SK-N-SH (cell line): ENCODE measurements at regions not wholly inside any gene's neighbourhood (a gene's known extent, or its start where the extent isn't known, plus 50 kb on each side); places are given as distances from the start of the nearest gene placed in this dataset.

ENCODE experiments used
- CTCF ChIA-PET: fragments of 300-600, 350-600 bp; formaldehyde crosslinking; extraction: SDS; loops from one replicate; lab custom pipeline; 2021; lab: Yijun Ruan, JAX
- POLR2A ChIA-PET: fragments of 350-600 bp; sonication (Branson Sonifier 250); formaldehyde crosslinking; extraction: SDS; loops from one replicate; lab custom pipeline; 2020; ENCODE audit warnings: antibody characterized with exemption, inconsistent platforms; lab: Yijun Ruan, JAX
- DNase-seq: peaks from one replicate; pipeline ENCODE4 v3.0.0; 2012
- H2AFZ ChIP-seq: fragments of 200-600 bp; sonication (generic); 2 replicates; pipeline ENCODE4 v1.8.1; 2016; ENCODE audit warnings: antibody characterized with exemption, mild to moderate bottlenecking, low read depth
- H3F3A ChIP-seq: fragments of 200-600 bp; sonication (generic); replicated peaks from 2 replicates; pipeline ENCODE3; 2016; ENCODE audit warnings: antibody characterized with exemption, mild to moderate bottlenecking; ENCODE audit not compliant: insufficient read depth
- H3K27ac ChIP-seq, 2 experiments: fragments of 200-500 bp in 1 of 2; fragments of 200-600 bp in 1 of 2; sonication (Bioruptor generic) in 1 of 2; sonication (generic), shearing (Covaris generic) in 1 of 2; 2 replicates each; pipeline versions ENCODE4 v1.5.1 to v1.6.1; 2014 to 2016; ENCODE audit warnings: low read depth in 2 of 2, inconsistent platforms in 1 of 2, low read length in 1 of 2, mild to moderate bottlenecking in 1 of 2, mixed read lengths in 1 of 2
- H3K27me3 ChIP-seq: fragments of 200-600 bp; sonication (generic), shearing (Covaris generic); 2 replicates; pipeline ENCODE4 v1.6.1; 2016; ENCODE audit warnings: mixed run types; ENCODE audit not compliant: insufficient read depth
- H3K36me3 ChIP-seq, 2 experiments: fragments of 200-500 bp in 1 of 2; fragments of 200-600 bp in 1 of 2; sonication (Bioruptor generic) in 1 of 2; sonication (generic) in 1 of 2; replicated peaks in 1 of 2; 2 replicates each; pipeline versions ENCODE3 to v1.5.1; 2014 to 2016; ENCODE audit warnings: low read length in 1 of 2, mild to moderate bottlenecking in 1 of 2; ENCODE audit not compliant: insufficient read depth in 2 of 2, control insufficient read depth in 1 of 2
- H3K4me1 ChIP-seq, 2 experiments: fragments of 200-500 bp in 1 of 2; fragments of 200-600 bp in 1 of 2; sonication (Bioruptor generic) in 1 of 2; sonication (generic), shearing (Covaris generic) in 1 of 2; 2 replicates each; pipeline versions ENCODE4 v1.5.1 to v1.6.1; 2014 to 2016; ENCODE audit warnings: low read depth in 1 of 2, low read length in 1 of 2, mixed run types in 1 of 2; ENCODE audit not compliant: insufficient read depth in 2 of 2, control insufficient read depth in 1 of 2
- H3K4me2 ChIP-seq: fragments of 200-600 bp; sonication (generic), shearing (Covaris generic); 2 replicates; pipeline ENCODE4 v1.6.1; 2017; ENCODE audit warnings: mixed run types
- H3K4me3 ChIP-seq, 2 experiments: fragments of 200-500 bp in 1 of 2; fragments of 200-600 bp in 1 of 2; sonication (Bioruptor generic) in 1 of 2; sonication (generic), shearing (Covaris generic) in 1 of 2; 2 replicates each; pipeline versions ENCODE4 v1.5.1 to v1.8.1; 2014 to 2016; ENCODE audit warnings: low read depth in 2 of 2, inconsistent platforms in 1 of 2, low read length in 1 of 2, mild to moderate bottlenecking in 1 of 2, mixed read lengths in 1 of 2, moderate library complexity in 1 of 2
- H3K79me2 ChIP-seq: fragments of 200-600 bp; sonication (generic); 2 replicates; pipeline ENCODE4 v1.8.1; 2017; ENCODE audit warnings: mild to moderate bottlenecking; ENCODE audit not compliant: insufficient read depth
- H3K9ac ChIP-seq: fragments of 200-600 bp; sonication (generic); 2 replicates; pipeline ENCODE4 v1.6.1; 2017; ENCODE audit warnings: mixed run types
- H3K9me2 ChIP-seq: fragments of 200-600 bp; sonication (generic); 2 replicates; pipeline ENCODE4 v1.6.1; 2017; ENCODE audit warnings: mixed run types
- H3K9me3 ChIP-seq: fragments of 200-600 bp; sonication (generic); 2 replicates; pipeline ENCODE4 v1.6.1; 2017; ENCODE audit warnings: mixed run types, mild to moderate bottlenecking, moderate library complexity
- H4K20me1 ChIP-seq: fragments of 200-600 bp; sonication (generic); 2 replicates; pipeline ENCODE4 v1.6.1; 2017; ENCODE audit warnings: mild to moderate bottlenecking, mixed run types; ENCODE audit not compliant: insufficient read depth
- FOXJ3 ChIP-seq: sonication (generic); formaldehyde crosslinking; IDR thresholded peaks from 2 replicates; pipeline ENCODE4 v1.5.1; 2020; ENCODE audit warnings: mild to moderate bottlenecking, missing genetic modification reagents
- FOXM1 ChIP-seq: IDR thresholded peaks from 2 replicates; pipeline ENCODE4 v1.4.0; 2012; ENCODE audit warnings: low read depth, mild to moderate bottlenecking
- GABPA ChIP-seq: IDR thresholded peaks from 2 replicates; pipeline ENCODE4 v1.4.0; 2012; ENCODE audit warnings: low read depth, mild to moderate bottlenecking
- GATA2 ChIP-seq: sonication (generic); formaldehyde crosslinking; IDR thresholded peaks from 2 replicates; pipeline ENCODE4 v1.5.0; 2020; ENCODE audit warnings: mild to moderate bottlenecking, missing genetic modification reagents
- JUND ChIP-seq: IDR thresholded peaks from 2 replicates; pipeline ENCODE4 v1.4.0; 2012
- NRF1 ChIP-seq: IDR thresholded peaks from 2 replicates; pipeline ENCODE4 v1.6.1; 2012; ENCODE audit warnings: low read depth, mild to moderate bottlenecking, low read length
- RAD21 ChIP-seq: IDR thresholded peaks from 2 replicates; pipeline ENCODE4 v1.6.1; 2012; ENCODE audit warnings: mild to moderate bottlenecking, low read length
- SIN3A ChIP-seq: IDR thresholded peaks from 2 replicates; pipeline ENCODE4 v1.6.1; 2012; ENCODE audit warnings: low read depth, mild to moderate bottlenecking, low read length, moderate library complexity, borderline replicate concordance
- TAF1 ChIP-seq: IDR thresholded peaks from 2 replicates; pipeline ENCODE4 v1.6.1; 2012; ENCODE audit warnings: low read depth, mild to moderate bottlenecking, low read length, moderate library complexity, borderline replicate concordance
- TCF12 ChIP-seq: IDR thresholded peaks from 2 replicates; pipeline ENCODE4 v1.4.0; 2012
- WGBS: methylation state at CpG from one replicate; pipeline ENCODE4 v1.1.6; 2017; ENCODE audit warnings: low lambda C conversion rate; 5-methylcytosine and 5-hydroxymethylcytosine counted together
- TF ChIP-seq, protein P1 (sequence below): IDR thresholded peaks from 2 replicates; pipeline ENCODE4 v1.4.0; 2012; ENCODE audit warnings: low read depth, borderline replicate concordance
- TF ChIP-seq, protein P2 (sequence below): fragments of 150-350 bp; IDR thresholded peaks from 2 replicates; pipeline ENCODE4 v1.6.1; 2016; ENCODE audit warnings: mild to moderate bottlenecking, low read depth, low read length

DNA sequence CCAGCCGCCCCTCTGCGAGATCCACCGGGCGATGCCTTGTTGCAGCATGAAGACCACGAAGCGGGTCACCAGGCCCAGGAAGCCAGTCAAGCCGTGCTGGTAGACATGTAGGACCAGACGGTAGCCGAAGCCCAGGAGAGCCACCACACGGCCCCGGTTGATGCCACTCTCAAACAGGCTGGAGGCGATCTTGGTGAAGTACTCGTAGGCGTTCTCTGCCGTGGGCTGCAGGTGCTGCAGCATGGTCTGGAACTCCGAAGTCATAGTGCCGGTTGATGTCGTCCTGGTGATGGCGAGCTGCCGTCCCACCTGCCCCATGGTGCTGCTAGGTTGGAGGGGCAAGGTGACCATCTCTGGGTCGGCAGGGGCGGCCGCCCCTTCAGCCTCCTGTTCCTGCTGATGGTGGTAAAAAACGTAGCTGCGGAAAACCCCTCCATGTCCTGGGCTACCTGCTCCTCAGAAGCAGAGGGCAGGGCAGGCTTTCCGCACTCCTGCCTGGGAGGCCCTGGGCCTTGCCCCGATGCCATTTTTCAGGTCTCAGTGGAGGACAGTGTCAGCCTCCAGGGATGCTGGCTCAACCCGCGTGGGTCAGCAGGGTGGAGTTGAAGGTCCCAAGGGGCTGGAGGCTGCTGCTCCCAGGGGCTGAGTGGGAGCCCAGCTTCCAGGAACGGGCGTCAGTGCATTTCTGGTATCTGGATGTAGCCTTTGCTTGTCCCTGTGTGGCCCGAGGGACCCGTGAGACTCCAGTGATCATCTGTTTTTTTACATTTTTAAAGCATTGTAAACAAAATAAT, 98.7 kb downstream of the ADAMTS15 start:
- Histone ChIP-seq H3K4me1 (no peaks in the 10 kb centered on the region), H4K20me1 (no peaks in the 10 kb centered on the region), H3K4me2 (no peak overlapping the region), H3K79me2 (no peaks in the 10 kb centered on the region)
- no peak for DNase-seq
- CTCF ChIA-PET = interaction anchor here (1.1 kb wide), 1 partner anchor 112 kb away, joined by 4 read pairs; no protein-coding TSS in a partner anchor
- no peak for TF ChIP-seq GATA2 (CRISPR knock-in tag)
- no peak for TF ChIP-seq SIN3A
- TF ChIP-seq, all 33 proteins: peak for 0
- Histone ChIP-seq H3F3A (no peaks in the 10 kb centered on the region), H3K9ac (no peak overlapping the region), H3K36me3 (no peaks in the 10 kb centered on the region), H3K27me3 (no peaks in the 10 kb centered on the region), H3K4me3 (no peak overlapping the region), H3K27ac (no peak overlapping the region), H3K9me3 (no peaks in the 10 kb centered on the region), H2AFZ (no peak overlapping the region), H3K9me2 (no peaks in the 10 kb centered on the region)
- WGBS = 74% methylated on average over 14 of the region's 33 CpGs
- POLR2A ChIA-PET = no interaction called here

DNA sequence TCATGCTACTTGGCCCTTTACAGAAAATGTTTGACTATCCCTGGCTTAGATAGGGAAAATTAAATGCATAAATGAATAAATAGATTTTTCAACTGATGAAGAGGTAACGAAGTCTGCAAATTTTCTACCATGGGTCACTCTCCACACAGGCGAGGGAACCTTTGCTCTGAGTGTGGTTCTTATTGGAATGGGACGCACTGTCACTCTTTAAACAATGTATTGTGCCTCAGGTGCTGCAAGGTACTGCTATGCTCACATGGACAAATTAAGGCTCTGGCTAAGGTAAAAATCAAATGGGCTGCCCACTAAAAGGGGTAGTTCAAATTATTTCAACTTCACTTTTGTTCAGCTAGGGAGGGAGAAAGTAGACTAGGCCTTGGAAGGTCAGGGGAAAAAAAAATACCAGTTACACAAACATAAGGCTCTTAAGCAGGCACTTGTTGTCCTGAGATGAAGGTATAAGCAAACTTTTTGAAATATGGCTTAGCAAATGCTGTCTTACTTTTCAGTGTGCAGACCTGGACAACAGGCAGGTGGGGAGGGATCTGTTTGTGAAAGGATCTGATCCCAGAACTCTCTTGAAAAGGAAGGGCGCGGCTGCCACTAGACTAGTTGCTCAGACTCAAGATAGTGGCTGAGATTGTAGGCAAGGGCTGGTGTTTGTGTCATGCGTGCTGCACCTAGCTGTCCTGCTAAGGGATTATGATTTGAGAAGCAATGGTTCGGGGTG, 99.5 kb downstream of the ADAMTS15 start:
- H3K27ac ChIP-seq = no peak overlapping the region
- no peaks in the 10 kb centered on the region for H3K79me2 ChIP-seq
- H3K36me3 ChIP-seq = no peaks in the 10 kb centered on the region
- POLR2A ChIA-PET = no interaction called here
- H3K9ac ChIP-seq = no peak overlapping the region
- no peak overlapping the region for H3K4me2 ChIP-seq
- no peaks in the 10 kb centered on the region for H3F3A ChIP-seq
- WGBS = 65% methylated on average over 7 of the region's 7 CpGs
- H3K9me3 ChIP-seq = no peaks in the 10 kb centered on the region
- DNase-seq = no peak
- no peaks in the 10 kb centered on the region for H3K4me1 ChIP-seq
- H4K20me1 ChIP-seq = no peaks in the 10 kb centered on the region
- H2AFZ ChIP-seq = no peak overlapping the region
- CTCF ChIA-PET = interaction anchor here (1.1 kb wide), 1 partner anchor 314 kb away, joined by 3 read pairs; no protein-coding TSS in a partner anchor
- no peaks in the 10 kb centered on the region for H3K27me3 ChIP-seq
- TF ChIP-seq NRF1 = no peak
- TF ChIP-seq, protein P1, sequence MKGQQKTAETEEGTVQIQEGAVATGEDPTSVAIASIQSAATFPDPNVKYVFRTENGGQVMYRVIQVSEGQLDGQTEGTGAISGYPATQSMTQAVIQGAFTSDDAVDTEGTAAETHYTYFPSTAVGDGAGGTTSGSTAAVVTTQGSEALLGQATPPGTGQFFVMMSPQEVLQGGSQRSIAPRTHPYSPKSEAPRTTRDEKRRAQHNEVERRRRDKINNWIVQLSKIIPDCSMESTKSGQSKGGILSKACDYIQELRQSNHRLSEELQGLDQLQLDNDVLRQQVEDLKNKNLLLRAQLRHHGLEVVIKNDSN = no peak
- TF ChIP-seq RAD21 = no peak
- TF ChIP-seq SIN3A = no peak
- TF ChIP-seq FOXM1 = no peak
- TF ChIP-seq GABPA = no peak
- no peak overlapping the region for H3K4me3 ChIP-seq
- H3K9me2 ChIP-seq = no peaks in the 10 kb centered on the region

DNA sequence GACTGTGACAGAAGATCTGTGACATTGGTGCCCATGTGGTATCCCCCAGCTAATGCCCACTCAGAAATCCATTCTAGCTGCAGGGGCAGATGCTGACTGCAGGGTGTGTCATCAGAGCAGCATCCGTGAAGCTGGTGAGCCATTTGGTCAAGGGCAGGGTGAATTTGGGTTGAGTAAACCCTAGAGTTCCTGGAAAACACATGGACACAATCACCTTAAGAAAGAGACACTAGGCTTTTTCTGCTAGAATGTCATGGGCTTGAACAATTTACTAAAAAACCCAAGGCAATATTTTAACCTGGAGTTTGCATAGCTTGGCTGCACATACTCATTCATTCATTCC, 100.0 kb downstream of the ADAMTS15 start:
- no peaks in the 10 kb centered on the region for H3K9me2 ChIP-seq
- no peak overlapping the region for H2AFZ ChIP-seq
- WGBS = 30% methylated on average over 1 of the region's 1 CpG
- no peaks in the 10 kb centered on the region for H3K79me2 ChIP-seq
- H3K9me3 ChIP-seq = no peaks in the 10 kb centered on the region
- TF ChIP-seq FOXM1 (no peak), JUND (no peak), RAD21 (no peak), TCF12 (no peak), FOXJ3 (no peak), GATA2 (CRISPR knock-in tag) (no peak), TAF1 (no peak), GABPA (no peak), SIN3A (no peak)
- TF ChIP-seq, protein P2, sequence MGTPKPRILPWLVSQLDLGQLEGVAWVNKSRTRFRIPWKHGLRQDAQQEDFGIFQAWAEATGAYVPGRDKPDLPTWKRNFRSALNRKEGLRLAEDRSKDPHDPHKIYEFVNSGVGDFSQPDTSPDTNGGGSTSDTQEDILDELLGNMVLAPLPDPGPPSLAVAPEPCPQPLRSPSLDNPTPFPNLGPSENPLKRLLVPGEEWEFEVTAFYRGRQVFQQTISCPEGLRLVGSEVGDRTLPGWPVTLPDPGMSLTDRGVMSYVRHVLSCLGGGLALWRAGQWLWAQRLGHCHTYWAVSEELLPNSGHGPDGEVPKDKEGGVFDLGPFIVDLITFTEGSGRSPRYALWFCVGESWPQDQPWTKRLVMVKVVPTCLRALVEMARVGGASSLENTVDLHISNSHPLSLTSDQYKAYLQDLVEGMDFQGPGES = no peak
- POLR2A ChIA-PET = no interaction called here
- no peaks in the 10 kb centered on the region for H4K20me1 ChIP-seq
- H3K36me3 ChIP-seq = no peaks in the 10 kb centered on the region
- H3F3A ChIP-seq = no peaks in the 10 kb centered on the region
- CTCF ChIA-PET = interaction anchor here (1.1 kb wide), 1 partner anchor 314 kb away, joined by 3 read pairs; no protein-coding TSS in a partner anchor
- H3K4me1 ChIP-seq = no peaks in the 10 kb centered on the region
- H3K27ac ChIP-seq = no peak overlapping the region
- H3K4me3 ChIP-seq = no peak overlapping the region
- no peak for DNase-seq
- no peak overlapping the region for H3K4me2 ChIP-seq
- no peak overlapping the region for H3K9ac ChIP-seq
- no peaks in the 10 kb centered on the region for H3K27me3 ChIP-seq
